AML-193 (cell line): ENCODE measurements at regions not wholly inside any gene's neighbourhood (a gene's known extent, or its start where the extent isn't known, plus 50 kb on each side); places are given as distances from the start of the nearest gene placed in this dataset.
A peak's percentile ranks its signal among the peaks of the same experiment; 100 is the strongest.
"Not testable (repeated sequence)": the region's sequence is repeated elsewhere in the genome, so short reads cannot be mapped to it uniquely, and the experiment has no call there.

Experiments used
- DNase-seq, 2 experiments: peaks; one replicate each; lab custom pipeline; 2025; lab: John Stamatoyannopoulos, UW

GRCh38 chr16:21516705-21517040, 82.7 kb upstream of the METTL9 start:
- not testable (repeated sequence) for DNase-seq

GRCh38 chr16:21517263-21517662, 82.1 kb upstream of the METTL9 start:
- DNase-seq: not testable (repeated sequence)

GRCh38 chr16:21519361-21520133, 79.8 kb upstream of the METTL9 start:
- DNase-seq: not testable (repeated sequence)

- peak; percentile 86 for DNase-seq
These were observed 79.0 kb upstream of the METTL9 start for GRCh38 chr16:21520134-21521047.

- not testable (repeated sequence) for DNase-seq
These were observed 78.4 kb upstream of the METTL9 start for GRCh38 chr16:21521048-21521389.

- DNase-seq: not testable (repeated sequence)
These were observed 77.8 kb upstream of the METTL9 start for GRCh38 chr16:21521390-21522143.

- not testable (repeated sequence) for DNase-seq
These were observed 76.5 kb upstream of the METTL9 start for GRCh38 chr16:21522846-21523245.

GRCh38 chr16:21523411-21524067, 75.8 kb upstream of the METTL9 start:
- no peak for DNase-seq

- DNase-seq: no peak
These were observed 75.2 kb upstream of the METTL9 start for GRCh38 chr16:21524068-21524751.

GRCh38 chr16:21524752-21525028, 74.7 kb upstream of the METTL9 start:
- DNase-seq: not testable (repeated sequence)

GRCh38 chr16:21525029-21525895, 74.1 kb upstream of the METTL9 start:
- DNase-seq: peak; percentile 63

- not testable (repeated sequence) for DNase-seq
These were observed 73.1 kb upstream of the METTL9 start for GRCh38 chr16:21525956-21526922.

- no peak for DNase-seq
These were observed 72.2 kb upstream of the METTL9 start for GRCh38 chr16:21526923-21527807.

GRCh38 chr16:21529060-21529658, 70.2 kb upstream of the METTL9 start:
- DNase-seq: not testable (repeated sequence)

- not testable (repeated sequence) for DNase-seq
These were observed 68.5 kb upstream of the METTL9 start for GRCh38 chr16:21530729-21531383.

- not testable (repeated sequence) for DNase-seq
These were observed 66.4 kb upstream of the METTL9 start for GRCh38 chr16:21532996-21533395.

- DNase-seq: not testable (repeated sequence)
These were observed 65.9 kb upstream of the METTL9 start for GRCh38 chr16:21533474-21533873.
